ENCODE measurements at regions not wholly inside any gene's neighbourhood (a gene's known extent, or its start where the extent isn't known, plus 50 kb on each side); places are given as distances from the start of the nearest gene placed in this dataset.

DNA sequence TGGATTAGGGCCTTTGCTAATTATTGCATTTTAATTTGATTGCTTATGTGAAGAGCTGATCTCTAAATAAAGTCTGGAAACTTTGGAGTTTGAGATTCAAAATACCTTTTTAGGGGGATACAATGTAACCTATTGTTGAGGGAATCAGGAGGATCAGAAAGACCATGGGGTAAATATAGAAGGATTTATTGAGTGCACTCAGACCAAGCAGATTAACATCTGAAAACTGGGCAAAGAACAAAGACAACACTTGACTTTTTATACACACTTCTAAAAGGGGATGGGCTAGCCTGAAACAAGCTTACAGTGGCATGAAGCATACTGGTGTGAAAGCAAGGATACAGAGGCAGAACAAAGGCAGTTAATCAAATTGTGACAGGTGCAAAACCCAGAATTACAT, 174.3 kb downstream of the MRPS30 start:
- TF ChIP-seq CEBPB (IDR thresholded peaks at IDR 0.05) (no peak), YY1 (IDR thresholded peaks at IDR 0.05; ENCODE audit: low read depth) (no peak)
